NK-92 treated with Interleukin-12 subunit alpha and Interleukin-12 subunit beta, amount 100 ng/mL, for 24 hours (cell line): ENCODE measurements at regions not wholly inside any gene's neighbourhood (a gene's known extent, or its start where the extent isn't known, plus 50 kb on each side); places are given as distances from the start of the nearest gene placed in this dataset.

Experiments
- DNase-seq: peaks from one replicate; lab custom pipeline; 2025; lab: John Stamatoyannopoulos, UW

GRCh38 chr14:79961197-79961596, 250.1 kb downstream of the DIO2 start:
- DNase-seq: no peak

- no peak for DNase-seq
Observed at GRCh38 chr14:79960288-79960687, 251.0 kb downstream of the DIO2 start.

- DNase-seq: no peak
Observed at GRCh38 chr14:79951572-79951971, 259.7 kb downstream of the DIO2 start.

- DNase-seq: no peak
Observed at GRCh38 chr14:79949906-79950305, 261.4 kb downstream of the DIO2 start.

DNA sequence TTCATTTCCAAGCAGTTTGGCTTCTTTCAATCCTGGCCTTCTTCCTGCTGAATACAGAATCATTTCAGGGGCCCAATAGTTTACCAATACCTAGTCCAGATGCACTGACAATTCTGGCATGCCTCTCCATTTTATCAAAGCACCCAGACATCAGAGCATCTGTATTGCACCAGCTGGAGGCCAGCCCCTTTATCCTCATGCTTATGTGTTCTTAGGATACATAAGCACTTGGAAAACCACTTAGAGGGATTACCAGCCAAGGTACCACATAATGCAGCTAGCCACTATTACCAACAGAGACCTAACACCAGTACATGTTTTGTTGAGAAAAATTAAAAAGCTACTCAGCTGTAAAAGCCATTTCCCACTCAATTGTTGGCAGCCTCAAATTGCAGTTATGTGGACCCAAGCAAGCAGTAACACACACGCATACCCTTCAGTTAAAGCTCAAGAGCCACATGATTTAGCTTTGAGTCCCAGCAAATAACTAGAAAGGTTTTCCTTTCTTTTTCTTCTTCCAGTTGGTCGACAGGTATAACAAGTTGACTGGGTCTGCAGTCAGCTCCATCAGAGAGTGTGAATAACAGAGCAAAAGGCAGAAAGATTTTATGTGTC, 263.8 kb downstream of the DIO2 start:
- no peak for DNase-seq

GRCh38 chr14:79939235-79939634, 272.1 kb downstream of the DIO2 start:
- no peak for DNase-seq

DNA sequence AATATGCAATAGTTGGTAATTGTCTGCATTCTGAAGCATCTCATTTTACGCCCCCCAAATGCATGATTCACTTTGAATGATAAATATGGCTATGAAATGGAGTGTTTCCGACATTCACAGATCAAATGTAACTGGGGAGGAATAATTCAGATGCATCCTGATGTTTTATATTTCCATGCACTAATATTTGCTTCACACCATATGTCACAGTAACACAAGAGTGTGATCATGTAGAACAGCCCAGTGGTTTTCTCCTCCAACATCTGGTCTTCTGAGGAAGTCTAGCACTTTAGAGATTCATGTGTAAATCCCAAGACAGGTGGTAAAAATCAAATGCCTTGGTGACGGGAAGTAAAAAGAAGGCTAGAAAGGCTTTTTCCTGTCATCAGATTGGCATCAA, 273.1 kb downstream of the DIO2 start:
- DNase-seq: no peak

DNA sequence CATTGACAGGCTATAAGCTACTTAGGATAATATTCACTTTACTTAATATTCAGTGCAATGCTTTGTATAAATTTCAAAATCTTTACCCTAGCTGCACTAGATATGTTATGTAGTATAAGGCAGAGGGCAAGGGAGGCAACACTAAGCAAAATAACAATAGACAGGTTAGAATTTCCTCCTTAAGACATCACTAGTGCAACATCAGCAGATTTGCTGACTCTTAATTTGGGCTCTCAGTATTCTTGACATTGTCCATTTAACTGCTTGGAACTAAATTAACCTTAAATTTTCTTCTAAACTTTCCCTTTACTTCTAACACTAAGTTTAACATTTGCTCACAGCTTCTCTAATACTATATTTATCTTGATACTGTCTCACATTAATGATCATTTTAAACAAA, 273.9 kb downstream of the DIO2 start:
- no peak for DNase-seq

DNA sequence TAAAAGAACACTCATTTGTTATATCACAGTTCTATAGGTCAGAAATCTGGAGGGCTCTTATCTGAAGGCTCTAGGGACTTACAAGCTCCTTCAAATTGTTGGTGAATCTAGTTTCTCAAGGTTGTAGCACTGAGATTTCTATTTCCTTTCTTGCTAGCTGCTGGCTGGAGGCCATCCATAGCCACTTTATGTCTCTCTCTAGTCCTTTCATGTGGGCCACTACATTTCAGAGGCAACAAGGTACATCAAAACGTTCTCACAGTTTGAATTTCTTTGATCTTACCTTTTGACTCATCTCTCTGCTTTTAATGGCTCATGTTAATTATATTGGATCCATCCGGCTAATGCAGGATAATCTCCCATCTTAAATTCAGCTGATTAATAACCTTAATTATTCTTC, 286.8 kb downstream of the DIO2 start:
- DNase-seq: no peak

- no peak for DNase-seq
Observed at GRCh38 chr14:79920180-79920692, 291.1 kb downstream of the DIO2 start.
